ENCODE measurements at regions not wholly inside any gene's neighbourhood (a gene's known extent, or its start where the extent isn't known, plus 50 kb on each side); places are given as distances from the start of the nearest gene placed in this dataset.

DNA sequence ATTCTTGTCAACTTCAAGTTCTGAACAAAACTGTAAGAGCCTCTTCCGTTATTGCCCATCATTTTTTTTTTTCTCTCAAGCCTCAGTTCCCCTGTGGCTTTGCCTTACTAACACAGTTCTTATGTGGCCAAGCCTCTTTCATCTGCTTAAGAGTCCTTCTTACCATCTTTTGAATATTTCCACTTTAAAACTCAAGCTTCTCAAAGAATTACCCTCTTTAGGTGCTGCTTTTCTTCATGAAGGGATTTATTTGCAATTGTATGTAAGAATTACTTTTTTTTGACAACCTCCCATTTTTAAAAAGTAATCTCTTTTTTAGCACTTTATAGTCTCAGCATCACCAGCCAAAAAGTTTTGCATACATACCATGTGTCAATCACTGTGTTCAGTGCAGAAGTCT, 240.2 kb upstream of the RMST start:
- TF ChIP-seq POLR2A (IDR thresholded peaks at IDR 0.05; ENCODE audit: low read depth, low read length) (no peak), GATA2 (IDR thresholded peaks at IDR 0.05; ENCODE audit: insufficient read depth, insufficient read length, low read depth, low read length) (no peak), EZH2 (IDR thresholded peaks at IDR 0.05; ENCODE audit: borderline replicate concordance, low read depth, low read length, severe bottlenecking) (no peak), MYC (IDR thresholded peaks at IDR 0.05; ENCODE audit: low read depth, low read length) (no peak), POLR2AphosphoS5 (IDR thresholded peaks at IDR 0.05; ENCODE audit: insufficient read depth, low read depth, low read length) (no peak), JUN (IDR thresholded peaks at IDR 0.05; ENCODE audit: borderline replicate concordance, insufficient read depth, insufficient read length, low read depth) (no peak)
- TF ChIP-seq, protein P1, sequence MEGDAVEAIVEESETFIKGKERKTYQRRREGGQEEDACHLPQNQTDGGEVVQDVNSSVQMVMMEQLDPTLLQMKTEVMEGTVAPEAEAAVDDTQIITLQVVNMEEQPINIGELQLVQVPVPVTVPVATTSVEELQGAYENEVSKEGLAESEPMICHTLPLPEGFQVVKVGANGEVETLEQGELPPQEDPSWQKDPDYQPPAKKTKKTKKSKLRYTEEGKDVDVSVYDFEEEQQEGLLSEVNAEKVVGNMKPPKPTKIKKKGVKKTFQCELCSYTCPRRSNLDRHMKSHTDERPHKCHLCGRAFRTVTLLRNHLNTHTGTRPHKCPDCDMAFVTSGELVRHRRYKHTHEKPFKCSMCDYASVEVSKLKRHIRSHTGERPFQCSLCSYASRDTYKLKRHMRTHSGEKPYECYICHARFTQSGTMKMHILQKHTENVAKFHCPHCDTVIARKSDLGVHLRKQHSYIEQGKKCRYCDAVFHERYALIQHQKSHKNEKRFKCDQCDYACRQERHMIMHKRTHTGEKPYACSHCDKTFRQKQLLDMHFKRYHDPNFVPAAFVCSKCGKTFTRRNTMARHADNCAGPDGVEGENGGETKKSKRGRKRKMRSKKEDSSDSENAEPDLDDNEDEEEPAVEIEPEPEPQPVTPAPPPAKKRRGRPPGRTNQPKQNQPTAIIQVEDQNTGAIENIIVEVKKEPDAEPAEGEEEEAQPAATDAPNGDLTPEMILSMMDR (IDR thresholded peaks at IDR 0.05; ENCODE audit: extremely low read depth in 1 of 2, insufficient read depth in 1 of 2, low read depth in 1 of 2, low read length in 2 of 2), result no peak
- TF ChIP-seq, protein P2, sequence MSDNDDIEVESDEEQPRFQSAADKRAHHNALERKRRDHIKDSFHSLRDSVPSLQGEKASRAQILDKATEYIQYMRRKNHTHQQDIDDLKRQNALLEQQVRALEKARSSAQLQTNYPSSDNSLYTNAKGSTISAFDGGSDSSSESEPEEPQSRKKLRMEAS (IDR thresholded peaks at IDR 0.05; ENCODE audit: insufficient read depth, insufficient read length), result no peak
